Fibroblast of skin of right biceps (primary cell): ENCODE measurements at regions not wholly inside any gene's neighbourhood (a gene's known extent, or its start where the extent isn't known, plus 50 kb on each side); places are given as distances from the start of the nearest gene placed in this dataset.
"Not testable (repeated sequence)": the region's sequence is repeated elsewhere in the genome, so short reads cannot be mapped to it uniquely, and the experiment has no call there.

Experiments used
- DNase-seq: peaks from one replicate; pipeline ENCODE4 v3.0.0-alpha.2; 2013

GRCh38 chr11:133635244-133635739, 103.0 kb upstream of the OPCML start:
- DNase-seq = no peak

- not testable (repeated sequence) for DNase-seq
Measured at GRCh38 chr11:133628371-133628770, 96.1 kb upstream of the OPCML start.

GRCh38 chr11:133621611-133622010, 89.3 kb upstream of the OPCML start:
- DNase-seq = no peak

GRCh38 chr11:133619973-133620372, 87.7 kb upstream of the OPCML start:
- no peak for DNase-seq

- DNase-seq = no peak
Measured at GRCh38 chr11:133619397-133619796, 87.1 kb upstream of the OPCML start.

- no peak for DNase-seq
Measured at GRCh38 chr11:133618544-133618943, 86.2 kb upstream of the OPCML start.

GRCh38 chr11:133608496-133608895, 76.2 kb upstream of the OPCML start:
- DNase-seq = no peak

- DNase-seq = no peak
Measured at GRCh38 chr11:133606124-133606523, 73.8 kb upstream of the OPCML start.

GRCh38 chr11:133605482-133605881, 73.2 kb upstream of the OPCML start:
- no peak for DNase-seq

- no peak for DNase-seq
Measured at GRCh38 chr11:133601641-133602040, 69.3 kb upstream of the OPCML start.

GRCh38 chr11:133600786-133601185, 68.5 kb upstream of the OPCML start:
- DNase-seq = no peak

- DNase-seq = no peak
Measured at GRCh38 chr11:133600306-133600705, 68.0 kb upstream of the OPCML start.

- no peak for DNase-seq
Measured at GRCh38 chr11:133598906-133599305, 66.6 kb upstream of the OPCML start.

- DNase-seq = no peak
Measured at GRCh38 chr11:133597236-133597635, 64.9 kb upstream of the OPCML start.

GRCh38 chr11:133595998-133596590, 63.8 kb upstream of the OPCML start:
- DNase-seq = no peak

- DNase-seq = no peak
Measured at GRCh38 chr11:133593036-133593435, 60.7 kb upstream of the OPCML start.

- no peak for DNase-seq
Measured at GRCh38 chr11:133586903-133587517, 54.7 kb upstream of the OPCML start.

- DNase-seq = no peak
Measured at GRCh38 chr11:133582750-133583149, 50.4 kb upstream of the OPCML start.

- no peak for DNase-seq
Measured at GRCh38 chr11:133582326-133582725, 50.0 kb upstream of the OPCML start.
